ENCODE measurements at regions not wholly inside any gene's neighbourhood (a gene's known extent, or its start where the extent isn't known, plus 50 kb on each side); places are given as distances from the start of the nearest gene placed in this dataset.

GRCh38 chr5:31116466-31117031 is 76.9 kb upstream of the CDH6 start:
- no peak for TF ChIP-seq POLR2AphosphoS5 (IDR thresholded peaks at IDR 0.05; ENCODE audit: low read depth, low read length)
- no peak for TF ChIP-seq CTCF (IDR thresholded peaks at IDR 0.05; ENCODE audit: control extremely low read depth in 1 of 3, insufficient read depth in 1 of 3, low read depth in 1 of 3, low read length in 3 of 3)
- no peak for TF ChIP-seq BRCA1 (IDR thresholded peaks at IDR 0.05; ENCODE audit: low read depth, low read length)
- TF ChIP-seq HDAC2 (IDR thresholded peaks at IDR 0.05; ENCODE audit: borderline replicate concordance in 1 of 2, low read depth in 2 of 2, low read length in 2 of 2): no peak
- no peak for TF ChIP-seq MAX (IDR thresholded peaks at IDR 0.05)
- TF ChIP-seq CREB1 (IDR thresholded peaks at IDR 0.05): no peak
- no peak for TF ChIP-seq CHD2 (IDR thresholded peaks at IDR 0.05; ENCODE audit: low read length)
- TF ChIP-seq EZH2 (IDR thresholded peaks at IDR 0.05; ENCODE audit: low read depth, low read length, severe bottlenecking): no peak
- TF ChIP-seq YY1 (IDR thresholded peaks at IDR 0.05; ENCODE audit: low read depth, low read length): no peak
- TF ChIP-seq TEAD4 (IDR thresholded peaks at IDR 0.05; ENCODE audit: low read depth, low read length): no peak
- TF ChIP-seq ZNF274 (IDR thresholded peaks at IDR 0.05; ENCODE audit: borderline replicate concordance, extremely low read depth, low read length): no peak
- TF ChIP-seq RFX5 (IDR thresholded peaks at IDR 0.05; ENCODE audit: borderline replicate concordance, low read depth, low read length): no peak
- no peak for TF ChIP-seq NRF1 (IDR thresholded peaks at IDR 0.05; ENCODE audit: low read depth, low read length)
- TF ChIP-seq TAF1 (IDR thresholded peaks at IDR 0.05; ENCODE audit: low read depth, low read length): no peak

All from H1 (cell line).